Common myeloid progenitor, CD34-positive (primary cell): ENCODE measurements at regions not wholly inside any gene's neighbourhood (a gene's known extent, or its start where the extent isn't known, plus 50 kb on each side); places are given as distances from the start of the nearest gene placed in this dataset.

Experiments
- CTCF ChIA-PET: fragments of 350-600 bp; sonication (Branson Sonifier 250); formaldehyde crosslinking; loops from one replicate; lab custom pipeline; 2021; ENCODE audit warnings: antibody characterized with exemption; lab: Charles Lee
- POLR2A ChIA-PET: fragments of 350-600 bp; sonication (Branson Sonifier 250); formaldehyde crosslinking; loops from one replicate; lab custom pipeline; 2021; ENCODE audit warnings: antibody characterized with exemption; lab: Charles Lee
- DNase-seq, 3 donors: peaks; one replicate each; pipeline versions ENCODE4 v3.0.0 to v3.0.0-alpha.2; 2013
- H3K27ac ChIP-seq, 2 experiments: 1 replicate in 1 of 2; 2 replicates in 1 of 2; pipeline ENCODE4 v1.7.0; 2013; ENCODE audit warnings: inconsistent platforms in 2 of 2, low read length in 2 of 2, mild to moderate bottlenecking in 2 of 2, low read depth in 1 of 2, moderate library complexity in 1 of 2; ENCODE audit not compliant: severe bottlenecking in 2 of 2, insufficient read depth in 1 of 2, poor library complexity in 1 of 2
- H3K27me3 ChIP-seq, 5 experiments: replicated peaks in 2 of 5; 1 replicate in 3 of 5; 2 replicates in 2 of 5; pipeline versions ENCODE4 v1.6.1 to v1.7.0; 2013; ENCODE audit warnings: low read length in 4 of 5, mild to moderate bottlenecking in 2 of 5, moderate library complexity in 2 of 5, inconsistent platforms in 1 of 5; ENCODE audit not compliant: insufficient read depth in 5 of 5, control insufficient read depth in 4 of 5
- H3K36me3 ChIP-seq, 4 experiments: 1 replicate in 2 of 4; 2 replicates in 2 of 4; pipeline versions ENCODE4 v1.6.1 to v1.7.0; 2013; ENCODE audit warnings: low read length in 3 of 4, control low read depth in 1 of 4, mild to moderate bottlenecking in 1 of 4; ENCODE audit not compliant: control insufficient read depth in 4 of 4, insufficient read depth in 4 of 4
- H3K4me1 ChIP-seq, 4 experiments: 1 replicate in 3 of 4; 2 replicates in 1 of 4; pipeline versions ENCODE4 v1.6.1 to v1.7.1; 2013; ENCODE audit warnings: low read length in 3 of 4, mild to moderate bottlenecking in 3 of 4, control low read depth in 1 of 4, inconsistent platforms in 1 of 4, moderate library complexity in 1 of 4; ENCODE audit not compliant: control insufficient read depth in 4 of 4, insufficient read depth in 4 of 4; ENCODE audit errors: control extremely low read depth in 1 of 4
- H3K4me3 ChIP-seq, 7 experiments: 1 replicate in 4 of 7; 2 replicates in 3 of 7; pipeline versions ENCODE4 v1.5.1 to v1.7.0; 2013; ENCODE audit warnings: mild to moderate bottlenecking in 7 of 7, low read length in 6 of 7, moderate library complexity in 6 of 7, inconsistent platforms in 2 of 7, low read depth in 2 of 7, control low read depth in 1 of 7; ENCODE audit not compliant: insufficient read depth in 4 of 7, control insufficient read depth in 1 of 7; ENCODE audit errors: extremely low read depth in 1 of 7
- H3K9me3 ChIP-seq, 5 experiments: 1 replicate in 4 of 5; 2 replicates in 1 of 5; pipeline versions ENCODE4 v1.6.1 to v1.7.1; 2013; ENCODE audit warnings: low read length in 4 of 5, mild to moderate bottlenecking in 2 of 5, inconsistent platforms in 1 of 5, low read depth in 1 of 5, moderate library complexity in 1 of 5; ENCODE audit not compliant: control insufficient read depth in 4 of 5, insufficient read depth in 2 of 5; ENCODE audit errors: control extremely low read depth in 1 of 5
- WGBS: methylation state at CpG from one replicate; pipeline ENCODE4 v1.1.5; 2013; ENCODE audit not compliant: insufficient coverage; 5-methylcytosine and 5-hydroxymethylcytosine counted together

- no peak overlapping the region for H3K27ac ChIP-seq
- POLR2A ChIA-PET: no interaction called here
- H3K36me3 ChIP-seq: no peaks in the 10 kb centered on the region
- no peaks in the 10 kb centered on the region for H3K27me3 ChIP-seq
- DNase-seq: no peak
- no peak overlapping the region for H3K4me3 ChIP-seq
- peaks cover 0 to 10% (median 0%) of the 10 kb centered on the region in 5 experiments for H3K9me3 ChIP-seq
- peaks cover 15 to 35% (median 24%) of the 10 kb centered on the region in 4 experiments for H3K4me1 ChIP-seq
- WGBS: 72% methylated on average over 2 of the region's 2 CpGs
- CTCF ChIA-PET: interaction anchor here (1.1 to 1.5 kb wide), 2 partner anchors 8 to 104 kb away, joined by 3 read pairs; no protein-coding TSS in a partner anchor
Observed at GRCh38 chr2:60106836-60107529, 446.5 kb downstream of the BCL11A start.

- H3K4me1 ChIP-seq: peaks cover 15 to 39% (median 29%) of the 10 kb centered on the region in 4 experiments
- H3K4me3 ChIP-seq: no peak overlapping the region
- peaks cover 0 to 6% (median 0%) of the 10 kb centered on the region in 5 experiments for H3K9me3 ChIP-seq
- H3K27ac ChIP-seq: no peak overlapping the region
- no peaks in the 10 kb centered on the region for H3K36me3 ChIP-seq
- no peaks in the 10 kb centered on the region for H3K27me3 ChIP-seq
- 90% methylated on average over 4 of the region's 7 CpGs for WGBS
- DNase-seq: no peak
- ChIA-PET POLR2A (no interaction called here), CTCF (interaction anchor here (1.1 kb wide), 1 partner anchor 9 kb away, joined by 3 read pairs; no protein-coding TSS in a partner anchor)
Observed at GRCh38 chr2:60105906-60106305, 447.5 kb downstream of the BCL11A start.

DNA sequence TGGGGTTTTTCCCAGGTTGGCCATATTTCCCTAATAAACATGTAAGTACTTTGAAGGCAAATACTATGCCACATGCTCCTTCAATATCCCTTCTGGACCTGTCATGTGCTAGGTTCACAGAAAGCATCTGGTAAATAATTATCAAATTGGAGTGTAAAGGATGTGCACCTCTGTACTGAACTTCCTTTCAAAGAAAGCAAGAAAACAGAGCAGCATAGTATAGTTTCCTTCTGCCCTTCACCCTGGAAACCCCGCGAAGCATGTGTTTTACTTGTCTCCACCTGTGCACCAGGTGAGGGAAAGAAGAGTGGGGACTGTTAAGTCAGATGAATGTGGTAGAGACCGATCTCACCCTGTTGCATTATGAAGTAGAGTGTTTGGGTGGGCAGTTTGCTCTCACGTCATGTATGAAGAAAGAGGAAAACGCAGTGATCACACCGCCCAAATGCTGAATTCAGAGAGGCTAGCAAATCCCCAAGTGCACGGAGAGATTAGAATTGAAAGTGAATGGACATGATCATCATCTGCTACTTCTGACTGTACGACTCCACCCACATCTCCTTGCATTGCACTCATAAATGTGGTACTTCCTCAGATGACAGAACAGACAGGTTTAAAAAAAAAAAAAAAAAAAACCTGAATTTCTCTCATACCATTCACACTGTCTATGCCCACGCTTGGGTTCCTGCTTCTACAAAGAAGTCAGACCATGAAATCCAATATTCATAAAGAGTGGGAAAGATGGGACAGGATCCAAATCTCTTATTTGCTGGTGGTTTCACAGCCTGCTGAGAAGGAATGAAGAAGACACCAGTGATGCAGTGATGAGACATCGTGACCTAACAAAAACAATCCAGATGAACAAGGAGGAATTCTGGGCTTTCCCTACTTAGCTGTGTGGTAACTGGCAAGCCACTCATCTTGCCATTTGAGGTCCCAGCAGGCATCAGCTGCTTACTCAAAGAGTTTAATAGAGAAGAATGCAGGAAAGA lies 448.6 kb downstream of the BCL11A start:
- peak; percentile 75 to 95 (median 93) for DNase-seq
- Histone ChIP-seq H3K9me3 (peaks cover 0 to 3% (median 0%) of the 10 kb centered on the region in 5 experiments), H3K27ac (peak overlapping the region; percentile 26 to 63), H3K4me1 (peaks cover 16 to 49% (median 39%) of the 10 kb centered on the region in 4 experiments), H3K36me3 (no peaks in the 10 kb centered on the region), H3K27me3 (no peaks in the 10 kb centered on the region), H3K4me3 (peak overlapping the region in 5 of 7 experiments; percentile 11 to 54 (median 44))
- POLR2A ChIA-PET: no interaction called here
- 36% methylated on average over 9 of the region's 10 CpGs for WGBS
- CTCF ChIA-PET: no interaction called here

- H3K9me3 ChIP-seq: no peaks in the 10 kb centered on the region
- no peaks in the 10 kb centered on the region for H3K36me3 ChIP-seq
- DNase-seq: peak; percentile 90 to 97 (median 97)
- ChIA-PET POLR2A (interaction anchor here (0.6 to 1.1 kb wide), 2 partner anchors 406 to 451 kb away, joined by 3 to 4 read pairs; no protein-coding TSS in a partner anchor), CTCF (interaction anchor here (0.6 kb wide), 1 partner anchor 74 kb away, joined by 4 read pairs; no protein-coding TSS in a partner anchor)
- no peaks in the 10 kb centered on the region for H3K27me3 ChIP-seq
- peak overlapping the region; percentile 69 to 84 for H3K27ac ChIP-seq
- H3K4me1 ChIP-seq: peaks cover 47 to 83% (median 75%) of the 10 kb centered on the region in 4 experiments
- WGBS: 1% methylated on average over 8 of the region's 11 CpGs
- peak overlapping the region in 3 of 7 experiments; percentile 13 to 34 (median 26) for H3K4me3 ChIP-seq
Observed at GRCh38 chr2:60100034-60100433, 453.4 kb downstream of the BCL11A start.

GRCh38 chr2:60098996-60099395 lies 454.5 kb downstream of the BCL11A start:
- 0% methylated on average over 1 of the region's 3 CpGs for WGBS
- Histone ChIP-seq H3K4me1 (peaks cover 49 to 84% (median 77%) of the 10 kb centered on the region in 4 experiments), H3K36me3 (no peaks in the 10 kb centered on the region), H3K9me3 (no peaks in the 10 kb centered on the region), H3K4me3 (peak overlapping the region in 2 of 7 experiments; percentile 8 to 20), H3K27ac (peak overlapping the region; percentile 64 to 84), H3K27me3 (no peaks in the 10 kb centered on the region)
- ChIA-PET CTCF (no interaction called here), POLR2A (interaction anchor here (0.6 kb wide), 1 partner anchor 459 kb away, joined by 7 read pairs; no protein-coding TSS in a partner anchor)
- DNase-seq: peak in 1 of 3 donors; percentile 52

DNA sequence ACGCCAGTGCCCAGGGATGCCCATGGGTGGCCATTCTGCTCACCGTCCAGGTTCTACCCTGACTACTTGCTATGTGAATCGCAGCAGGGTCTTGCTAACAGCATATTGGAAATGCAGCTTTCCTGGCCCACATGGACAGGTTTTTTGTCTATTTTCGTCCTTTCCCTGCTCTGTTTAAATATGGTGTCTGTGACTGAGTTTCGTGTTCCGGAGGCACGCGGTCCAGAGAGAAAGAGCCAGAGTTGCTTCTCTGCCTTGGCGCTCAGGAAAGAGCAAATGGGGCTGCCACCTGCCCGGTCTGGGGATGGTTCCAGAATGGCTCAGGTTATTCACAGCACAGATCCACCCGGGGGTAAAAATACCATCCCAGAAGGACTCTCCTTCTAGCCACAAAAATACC lies 456.2 kb downstream of the BCL11A start:
- Histone ChIP-seq H3K4me1 (peaks cover 48 to 85% (median 74%) of the 10 kb centered on the region in 4 experiments), H3K27me3 (no peaks in the 10 kb centered on the region), H3K9me3 (no peaks in the 10 kb centered on the region), H3K36me3 (no peaks in the 10 kb centered on the region), H3K27ac (peak overlapping the region; percentile 18 to 84), H3K4me3 (no peak overlapping the region)
- WGBS: 96% methylated on average over 9 of the region's 11 CpGs
- ChIA-PET CTCF (interaction anchor here (0.5 kb wide), 1 partner anchor 491 kb away, joined by 3 read pairs; no protein-coding TSS in a partner anchor), POLR2A (no interaction called here)
- DNase-seq: no peak
